ENCODE measurements at regions not wholly inside any gene's neighbourhood (a gene's known extent, or its start where the extent isn't known, plus 50 kb on each side); places are given as distances from the start of the nearest gene placed in this dataset.

GRCh38 chr7:89500084-89500483, 654.2 kb upstream of the STEAP1 start:
- Histone ChIP-seq H3K36me3 (replicated peaks in 1 of 2; ENCODE audit: control insufficient read depth in 2 of 2, insufficient read depth in 2 of 2, low read length in 2 of 2) (no peaks in the 10 kb centered on the region), H2AFZ (ENCODE audit: low read length) (no peak overlapping the region), H2AK5ac (ENCODE audit: low read depth, low read length) (no peak overlapping the region), H3K4me3 (ENCODE audit: low read length in 2 of 2) (no peak overlapping the region), H3K27ac (replicated peaks; ENCODE audit: low read length) (no peak overlapping the region), H2BK12ac (ENCODE audit: low read length) (no peak overlapping the region), H2BK120ac (ENCODE audit: low read depth, low read length) (no peak overlapping the region), H3K27me3 (ENCODE audit: control insufficient read depth in 3 of 3, insufficient read depth in 3 of 3, low read depth in 1 of 3, low read length in 3 of 3) (no peaks in the 10 kb centered on the region), H3K23ac (ENCODE audit: low read depth, low read length, poor library complexity) (no peak overlapping the region), H2BK15ac (ENCODE audit: low read length) (no peak overlapping the region), H3K9me3 (replicated peaks in 1 of 2; ENCODE audit: control insufficient read depth in 2 of 2, insufficient read depth in 1 of 2, low read depth in 1 of 2, low read length in 2 of 2) (no peaks in the 10 kb centered on the region), H3K18ac (ENCODE audit: low read length) (no peak overlapping the region), H3K4me1 (ENCODE audit: control insufficient read depth in 2 of 2, insufficient read depth in 1 of 2, low read depth in 1 of 2, low read length in 2 of 2) (no peaks in the 10 kb centered on the region), H3K4ac (ENCODE audit: low read length) (no peak overlapping the region), H2BK5ac (ENCODE audit: low read length) (no peak overlapping the region), H3K9ac (ENCODE audit: low read depth, low read length, poor library complexity) (no peak overlapping the region), H4K91ac (ENCODE audit: low read depth, low read length, poor library complexity) (no peak overlapping the region), H3K14ac (ENCODE audit: low read length) (no peak overlapping the region), H3K79me1 (ENCODE audit: low read depth, low read length) (no peaks in the 10 kb centered on the region), H4K8ac (ENCODE audit: low read depth, low read length) (no peak overlapping the region), H3K4me2 (ENCODE audit: insufficient read depth, low read length, poor library complexity, severe bottlenecking) (no peak overlapping the region)
- no CpG with 5 or more reads among the region's 2 CpGs for WGBS, 2 donors (ENCODE audit: extremely low coverage in 2 of 2, insufficient read length in 2 of 2, insufficient replicate concordance in 1 of 2)
- DNase-seq (ENCODE audit: low spot score), result no peak

- Histone ChIP-seq H3K9me3 (replicated peaks in 1 of 2; ENCODE audit: control insufficient read depth in 2 of 2, insufficient read depth in 1 of 2, low read depth in 1 of 2, low read length in 2 of 2) (no peaks in the 10 kb centered on the region), H2BK5ac (ENCODE audit: low read length) (no peak overlapping the region), H2AFZ (ENCODE audit: low read length) (no peak overlapping the region), H2BK15ac (ENCODE audit: low read length) (no peak overlapping the region), H3K27ac (replicated peaks; ENCODE audit: low read length) (no peak overlapping the region), H3K14ac (ENCODE audit: low read length) (no peak overlapping the region), H3K4me3 (ENCODE audit: low read length in 2 of 2) (no peak overlapping the region), H2BK120ac (ENCODE audit: low read depth, low read length) (no peak overlapping the region), H3K4me2 (ENCODE audit: insufficient read depth, low read length, poor library complexity, severe bottlenecking) (no peak overlapping the region), H3K9ac (ENCODE audit: low read depth, low read length, poor library complexity) (no peak overlapping the region), H4K8ac (ENCODE audit: low read depth, low read length) (no peak overlapping the region), H3K4ac (ENCODE audit: low read length) (no peak overlapping the region), H3K18ac (ENCODE audit: low read length) (no peak overlapping the region), H4K91ac (ENCODE audit: low read depth, low read length, poor library complexity) (no peak overlapping the region), H3K36me3 (replicated peaks in 1 of 2; ENCODE audit: control insufficient read depth in 2 of 2, insufficient read depth in 2 of 2, low read length in 2 of 2) (no peaks in the 10 kb centered on the region), H2AK5ac (ENCODE audit: low read depth, low read length) (no peak overlapping the region), H3K79me1 (ENCODE audit: low read depth, low read length) (no peaks in the 10 kb centered on the region), H2BK12ac (ENCODE audit: low read length) (no peak overlapping the region), H3K27me3 (ENCODE audit: control insufficient read depth in 3 of 3, insufficient read depth in 3 of 3, low read depth in 1 of 3, low read length in 3 of 3) (no peaks in the 10 kb centered on the region), H3K4me1 (ENCODE audit: control insufficient read depth in 2 of 2, insufficient read depth in 1 of 2, low read depth in 1 of 2, low read length in 2 of 2) (no peaks in the 10 kb centered on the region), H3K23ac (ENCODE audit: low read depth, low read length, poor library complexity) (no peak overlapping the region)
- no peak for DNase-seq (ENCODE audit: low spot score)
Measured at GRCh38 chr7:89503281-89503680, 651.0 kb upstream of the STEAP1 start.

- no peaks in the 10 kb centered on the region for H3K27me3 ChIP-seq (ENCODE audit: control insufficient read depth in 3 of 3, insufficient read depth in 3 of 3, low read depth in 1 of 3, low read length in 3 of 3)
- H2BK12ac ChIP-seq (ENCODE audit: low read length), result no peak overlapping the region
- no peak overlapping the region for H3K14ac ChIP-seq (ENCODE audit: low read length)
- no peak overlapping the region for H2AK5ac ChIP-seq (ENCODE audit: low read depth, low read length)
- H3K36me3 ChIP-seq (replicated peaks in 1 of 2; ENCODE audit: control insufficient read depth in 2 of 2, insufficient read depth in 2 of 2, low read length in 2 of 2), result no peaks in the 10 kb centered on the region
- no peak overlapping the region for H3K9ac ChIP-seq (ENCODE audit: low read depth, low read length, poor library complexity)
- no CpG with 5 or more reads among the region's 3 CpGs for WGBS, 2 donors (ENCODE audit: extremely low coverage in 2 of 2, insufficient read length in 2 of 2, insufficient replicate concordance in 1 of 2)
- no peak overlapping the region for H3K4me2 ChIP-seq (ENCODE audit: insufficient read depth, low read length, poor library complexity, severe bottlenecking)
- H4K8ac ChIP-seq (ENCODE audit: low read depth, low read length), result no peak overlapping the region
- H3K4me1 ChIP-seq (ENCODE audit: control insufficient read depth in 2 of 2, insufficient read depth in 1 of 2, low read depth in 1 of 2, low read length in 2 of 2), result no peaks in the 10 kb centered on the region
- H3K27ac ChIP-seq (replicated peaks; ENCODE audit: low read length), result no peak overlapping the region
- H3K9me3 ChIP-seq (replicated peaks in 1 of 2; ENCODE audit: control insufficient read depth in 2 of 2, insufficient read depth in 1 of 2, low read depth in 1 of 2, low read length in 2 of 2), result no peaks in the 10 kb centered on the region
- no peak overlapping the region for H3K4ac ChIP-seq (ENCODE audit: low read length)
- no peak for DNase-seq (ENCODE audit: low spot score)
- H3K18ac ChIP-seq (ENCODE audit: low read length), result no peak overlapping the region
- no peaks in the 10 kb centered on the region for H3K79me1 ChIP-seq (ENCODE audit: low read depth, low read length)
- H2BK15ac ChIP-seq (ENCODE audit: low read length), result no peak overlapping the region
- H2BK120ac ChIP-seq (ENCODE audit: low read depth, low read length), result no peak overlapping the region
- H3K23ac ChIP-seq (ENCODE audit: low read depth, low read length, poor library complexity), result no peak overlapping the region
- no peak overlapping the region for H3K4me3 ChIP-seq (ENCODE audit: low read length in 2 of 2)
- H2AFZ ChIP-seq (ENCODE audit: low read length), result no peak overlapping the region
- H2BK5ac ChIP-seq (ENCODE audit: low read length), result no peak overlapping the region
- no peak overlapping the region for H4K91ac ChIP-seq (ENCODE audit: low read depth, low read length, poor library complexity)
Measured at GRCh38 chr7:89507034-89507433, 647.2 kb upstream of the STEAP1 start.

GRCh38 chr7:89511900-89512299, 642.4 kb upstream of the STEAP1 start:
- H3K4me3 ChIP-seq (ENCODE audit: low read length in 2 of 2), result no peak overlapping the region
- H4K8ac ChIP-seq (ENCODE audit: low read depth, low read length), result no peak overlapping the region
- H3K9me3 ChIP-seq (replicated peaks in 1 of 2; ENCODE audit: control insufficient read depth in 2 of 2, insufficient read depth in 1 of 2, low read depth in 1 of 2, low read length in 2 of 2), result no peaks in the 10 kb centered on the region
- H2BK12ac ChIP-seq (ENCODE audit: low read length), result no peak overlapping the region
- H2AFZ ChIP-seq (ENCODE audit: low read length), result no peak overlapping the region
- H3K18ac ChIP-seq (ENCODE audit: low read length), result no peak overlapping the region
- WGBS, 2 donors (ENCODE audit: extremely low coverage in 2 of 2, insufficient read length in 2 of 2, insufficient replicate concordance in 1 of 2), result no CpG with 5 or more reads among the region's 1 CpG
- no peak overlapping the region for H2BK120ac ChIP-seq (ENCODE audit: low read depth, low read length)
- H4K91ac ChIP-seq (ENCODE audit: low read depth, low read length, poor library complexity), result no peak overlapping the region
- no peak overlapping the region for H2AK5ac ChIP-seq (ENCODE audit: low read depth, low read length)
- H3K23ac ChIP-seq (ENCODE audit: low read depth, low read length, poor library complexity), result no peak overlapping the region
- H3K79me1 ChIP-seq (ENCODE audit: low read depth, low read length), result no peaks in the 10 kb centered on the region
- H3K9ac ChIP-seq (ENCODE audit: low read depth, low read length, poor library complexity), result no peak overlapping the region
- no peak overlapping the region for H3K4ac ChIP-seq (ENCODE audit: low read length)
- no peaks in the 10 kb centered on the region for H3K36me3 ChIP-seq (replicated peaks in 1 of 2; ENCODE audit: control insufficient read depth in 2 of 2, insufficient read depth in 2 of 2, low read length in 2 of 2)
- H2BK15ac ChIP-seq (ENCODE audit: low read length), result no peak overlapping the region
- H3K27me3 ChIP-seq (ENCODE audit: control insufficient read depth in 3 of 3, insufficient read depth in 3 of 3, low read depth in 1 of 3, low read length in 3 of 3), result no peaks in the 10 kb centered on the region
- no peak overlapping the region for H3K27ac ChIP-seq (replicated peaks; ENCODE audit: low read length)
- no peak overlapping the region for H3K14ac ChIP-seq (ENCODE audit: low read length)
- no peak for DNase-seq (ENCODE audit: low spot score)
- H2BK5ac ChIP-seq (ENCODE audit: low read length), result no peak overlapping the region
- H3K4me2 ChIP-seq (ENCODE audit: insufficient read depth, low read length, poor library complexity, severe bottlenecking), result no peak overlapping the region
- H3K4me1 ChIP-seq (ENCODE audit: control insufficient read depth in 2 of 2, insufficient read depth in 1 of 2, low read depth in 1 of 2, low read length in 2 of 2), result no peaks in the 10 kb centered on the region

Data from neuronal stem cell (in vitro differentiated cells).